Left ventricle myocardium inferior (tissue), 1 donor: ENCODE measurements at regions not wholly inside any gene's neighbourhood (a gene's known extent, or its start where the extent isn't known, plus 50 kb on each side); places are given as distances from the start of the nearest gene placed in this dataset.

Experiments used
- DNase-seq: peaks from one replicate; pipeline ENCODE4 v3.0.0-alpha.2; 2020
- H3K27ac ChIP-seq: fragments of 200-600 bp; replicated peaks from 2 replicates; pipeline ENCODE4 v1.8.0; 2021
- H3K27me3 ChIP-seq: fragments of 200-600 bp; 2 replicates; pipeline ENCODE4 v1.8.0; 2021; ENCODE audit warnings: low read depth
- H3K36me3 ChIP-seq: fragments of 200-600 bp; 2 replicates; pipeline ENCODE4 v1.8.0; 2021
- H3K4me1 ChIP-seq: fragments of 200-600 bp; 2 replicates; pipeline ENCODE4 v1.8.0; 2021
- H3K4me3 ChIP-seq: fragments of 200-600 bp; 2 replicates; pipeline ENCODE4 v1.8.0; 2021; ENCODE audit warnings: mild to moderate bottlenecking, moderate library complexity
- H3K9me3 ChIP-seq: fragments of 200-600 bp; replicated peaks from 2 replicates; pipeline ENCODE4 v1.8.0; 2021
- intact Hi-C: fragments of 100-400 bp; cut with micrococcal nuclease; formaldehyde crosslinking; loops from one replicate; pipeline ENCODE4 v1.11.0; 2022
- TF ChIP-seq, protein P1 (sequence below): fragments of 200-600 bp; IDR thresholded peaks from 2 replicates; pipeline ENCODE4 v1.8.0; 2021; ENCODE audit warnings: antibody characterized with exemption, mild to moderate bottlenecking, borderline replicate concordance
- donor health status: DM: no; HTN: yes; CAD: no; lungs with severe emphysema.

DNA sequence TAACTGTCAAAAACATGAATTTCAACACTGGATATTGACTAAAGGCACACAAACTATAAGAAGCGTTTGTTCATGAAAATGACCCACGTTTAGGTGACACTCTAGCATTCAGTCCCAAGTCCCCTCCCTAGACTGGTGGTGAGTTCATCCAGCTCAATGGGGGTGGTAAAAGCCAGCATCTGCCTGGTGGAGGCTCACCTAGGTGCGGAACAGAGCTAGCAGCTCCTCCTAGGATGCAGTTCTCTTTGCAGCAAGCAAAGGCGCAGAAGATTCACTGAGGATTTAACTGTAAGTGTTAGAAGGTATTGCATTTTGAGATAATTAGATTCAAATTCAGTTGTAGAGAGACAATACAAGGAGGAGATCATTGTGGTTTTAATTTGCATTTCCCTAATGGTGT is 87.6 kb downstream of the VSTM2A start:
- Histone ChIP-seq H3K36me3 (no peaks in the 10 kb centered on the region), H3K4me3 (no peak overlapping the region), H3K27ac (no peak overlapping the region), H3K9me3 (peaks cover 9% of the 10 kb centered on the region), H3K4me1 (no peaks in the 10 kb centered on the region), H3K27me3 (no peaks in the 10 kb centered on the region)
- DNase-seq = no peak
- TF ChIP-seq, protein P1, sequence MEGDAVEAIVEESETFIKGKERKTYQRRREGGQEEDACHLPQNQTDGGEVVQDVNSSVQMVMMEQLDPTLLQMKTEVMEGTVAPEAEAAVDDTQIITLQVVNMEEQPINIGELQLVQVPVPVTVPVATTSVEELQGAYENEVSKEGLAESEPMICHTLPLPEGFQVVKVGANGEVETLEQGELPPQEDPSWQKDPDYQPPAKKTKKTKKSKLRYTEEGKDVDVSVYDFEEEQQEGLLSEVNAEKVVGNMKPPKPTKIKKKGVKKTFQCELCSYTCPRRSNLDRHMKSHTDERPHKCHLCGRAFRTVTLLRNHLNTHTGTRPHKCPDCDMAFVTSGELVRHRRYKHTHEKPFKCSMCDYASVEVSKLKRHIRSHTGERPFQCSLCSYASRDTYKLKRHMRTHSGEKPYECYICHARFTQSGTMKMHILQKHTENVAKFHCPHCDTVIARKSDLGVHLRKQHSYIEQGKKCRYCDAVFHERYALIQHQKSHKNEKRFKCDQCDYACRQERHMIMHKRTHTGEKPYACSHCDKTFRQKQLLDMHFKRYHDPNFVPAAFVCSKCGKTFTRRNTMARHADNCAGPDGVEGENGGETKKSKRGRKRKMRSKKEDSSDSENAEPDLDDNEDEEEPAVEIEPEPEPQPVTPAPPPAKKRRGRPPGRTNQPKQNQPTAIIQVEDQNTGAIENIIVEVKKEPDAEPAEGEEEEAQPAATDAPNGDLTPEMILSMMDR = no peak
- intact Hi-C loops = no loop called here

DNA sequence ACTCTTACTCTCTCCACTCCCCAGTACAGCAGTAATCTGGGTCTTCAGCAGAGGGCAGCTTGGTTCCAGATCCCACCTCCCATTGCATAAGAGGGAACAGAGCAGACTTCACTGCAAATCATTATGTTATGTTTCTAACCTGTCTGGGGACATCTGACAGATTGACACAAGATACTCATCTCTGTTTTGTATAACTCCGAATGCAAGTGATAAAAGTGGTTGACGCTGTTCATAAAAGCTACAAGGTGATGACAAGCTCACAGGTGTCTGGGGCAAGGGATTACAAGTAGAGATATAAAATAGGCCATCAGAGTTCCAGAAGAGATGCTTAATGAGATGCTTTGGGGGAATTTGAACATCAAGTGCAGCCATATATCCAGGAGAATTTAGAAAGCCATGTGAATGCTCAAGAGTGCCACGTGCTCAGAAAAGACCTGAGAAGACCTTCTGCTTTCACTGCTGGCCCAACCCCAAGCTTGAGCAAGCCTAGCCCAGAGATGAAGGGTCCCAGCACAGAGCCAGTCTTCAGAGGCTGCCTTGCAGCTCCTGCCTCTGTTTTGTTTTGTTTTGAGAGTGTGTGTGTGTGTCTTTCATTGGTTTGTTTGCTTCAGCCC is 80.6 kb downstream of the VSTM2A start:
- intact Hi-C loops = no loop called here
- DNase-seq = no peak
- peaks cover 3% of the 10 kb centered on the region for H3K9me3 ChIP-seq
- H3K4me1 ChIP-seq = no peaks in the 10 kb centered on the region
- H3K4me3 ChIP-seq = no peak overlapping the region
- TF ChIP-seq, protein P1 = no peak
- H3K27ac ChIP-seq = no peak overlapping the region
- H3K27me3 ChIP-seq = no peaks in the 10 kb centered on the region
- no peaks in the 10 kb centered on the region for H3K36me3 ChIP-seq
